T1000 (cell line): ENCODE measurements at regions not wholly inside any gene's neighbourhood (a gene's known extent, or its start where the extent isn't known, plus 50 kb on each side); places are given as distances from the start of the nearest gene placed in this dataset.
A peak's percentile ranks its signal among the peaks of the same experiment; 100 is the strongest.
"Not testable (repeated sequence)": the region's sequence is repeated elsewhere in the genome, so short reads cannot be mapped to it uniquely, and the experiment has no call there.

Source experiments
- DNase-seq: peaks from one replicate; lab custom pipeline; 2025; ENCODE audit warnings: mixed read lengths; lab: John Stamatoyannopoulos, UW

- DNase-seq: no peak
Measured at GRCh38 chr3:104916971-104917370, 449.7 kb upstream of the ALCAM start.

GRCh38 chr3:104920512-104920911, 446.2 kb upstream of the ALCAM start:
- DNase-seq: no peak

- no peak for DNase-seq
Measured at GRCh38 chr3:104933972-104934371, 432.7 kb upstream of the ALCAM start.

GRCh38 chr3:104935613-104936012, 431.1 kb upstream of the ALCAM start:
- DNase-seq: no peak

GRCh38 chr3:104939196-104939595, 427.5 kb upstream of the ALCAM start:
- DNase-seq: no peak

- no peak for DNase-seq
Measured at GRCh38 chr3:104941785-104942184, 424.9 kb upstream of the ALCAM start.

- no peak for DNase-seq
Measured at GRCh38 chr3:104943974-104944373, 422.7 kb upstream of the ALCAM start.

- DNase-seq: no peak
Measured at GRCh38 chr3:104947943-104948342, 418.8 kb upstream of the ALCAM start.

- not testable (repeated sequence) for DNase-seq
Measured at GRCh38 chr3:104949810-104950209, 416.9 kb upstream of the ALCAM start.

- DNase-seq: no peak
Measured at GRCh38 chr3:104951426-104951825, 415.3 kb upstream of the ALCAM start.

GRCh38 chr3:104952146-104952972, 414.4 kb upstream of the ALCAM start:
- peak; percentile 71 for DNase-seq

- DNase-seq: no peak
Measured at GRCh38 chr3:104956620-104957345, 409.9 kb upstream of the ALCAM start.

- no peak for DNase-seq
Measured at GRCh38 chr3:104960579-104960978, 406.1 kb upstream of the ALCAM start.

- no peak for DNase-seq
Measured at GRCh38 chr3:104961851-104962250, 404.9 kb upstream of the ALCAM start.

- DNase-seq: no peak
Measured at GRCh38 chr3:104974316-104974715, 392.4 kb upstream of the ALCAM start.

- DNase-seq: no peak
Measured at GRCh38 chr3:104977719-104978118, 389.0 kb upstream of the ALCAM start.

- DNase-seq: no peak
Measured at GRCh38 chr3:104982130-104982529, 384.6 kb upstream of the ALCAM start.

- no peak for DNase-seq
Measured at GRCh38 chr3:104987859-104988258, 378.9 kb upstream of the ALCAM start.

GRCh38 chr3:104988496-104988895, 378.2 kb upstream of the ALCAM start:
- no peak for DNase-seq

GRCh38 chr3:104989878-104990277, 376.8 kb upstream of the ALCAM start:
- DNase-seq: no peak

- DNase-seq: no peak
Measured at GRCh38 chr3:104990758-104991157, 376.0 kb upstream of the ALCAM start.

GRCh38 chr3:104992676-104993075, 374.0 kb upstream of the ALCAM start:
- DNase-seq: no peak

- DNase-seq: no peak
Measured at GRCh38 chr3:105006164-105006563, 360.5 kb upstream of the ALCAM start.
